H1 (cell line): ENCODE measurements at regions not wholly inside any gene's neighbourhood (a gene's known extent, or its start where the extent isn't known, plus 50 kb on each side); places are given as distances from the start of the nearest gene placed in this dataset.

Experiments used
- CTCF ChIA-PET: fragments of 300-600 bp; sonication (Branson Sonifier 250); formaldehyde crosslinking; loops from one replicate; lab custom pipeline; 2021; ENCODE audit not compliant: partially characterized antibody; lab: Charles Lee
- POLR2A ChIA-PET: fragments of 300-600 bp; sonication (Branson Sonifier 250); formaldehyde crosslinking; loops from one replicate; lab custom pipeline; 2021; ENCODE audit warnings: inconsistent platforms; ENCODE audit not compliant: partially characterized antibody; lab: Charles Lee
- DNase-seq, 2 experiments: peaks; one replicate each; pipeline versions ENCODE4 v3.0.0 to v3.0.0-alpha.2; 2010 to 2022; ENCODE audit warnings: low spot score in 2 of 2, low read depth in 1 of 2, mixed read lengths in 1 of 2
- FAIRE-seq: peaks from 2 replicates; lab custom pipeline; 2011; peaks lifted over from hg19 to GRCh38; lab: Jason Lieb, UNC
- H2AFZ ChIP-seq: 2 replicates; pipeline ENCODE4 v1.8.1; 2012; ENCODE audit warnings: low read length, inconsistent platforms
- H2AK5ac ChIP-seq: 2 replicates; pipeline ENCODE4 v1.6.1; 2013; ENCODE audit warnings: low read depth, low read length
- H2BK120ac ChIP-seq: replicated peaks from 2 replicates; pipeline ENCODE3; 2013; ENCODE audit warnings: low read depth, low read length, inconsistent platforms
- H2BK12ac ChIP-seq: 2 replicates; pipeline ENCODE4 v1.6.1; 2013; ENCODE audit warnings: low read depth, low read length
- H2BK15ac ChIP-seq: 2 replicates; pipeline ENCODE4 v1.6.1; 2013; ENCODE audit warnings: low read length
- H2BK20ac ChIP-seq: 2 replicates; pipeline ENCODE4 v1.6.1; 2013; ENCODE audit warnings: low read length
- H2BK5ac ChIP-seq: 2 replicates; pipeline ENCODE4 v1.6.1; 2013; ENCODE audit warnings: low read depth, low read length
- H3K14ac ChIP-seq: 2 replicates; pipeline ENCODE4 v1.6.1; 2013; ENCODE audit warnings: inconsistent platforms; ENCODE audit not compliant: insufficient read length
- H3K18ac ChIP-seq: 2 replicates; pipeline ENCODE4 v1.6.1; 2013; ENCODE audit warnings: low read length; ENCODE audit errors: extremely low read depth
- H3K23ac ChIP-seq: 2 replicates; pipeline ENCODE4 v1.6.1; 2013; ENCODE audit warnings: inconsistent platforms; ENCODE audit not compliant: insufficient read length
- H3K23me2 ChIP-seq: 2 replicates; pipeline ENCODE4 v1.6.1; 2013; ENCODE audit warnings: low read depth, low read length
- H3K27ac ChIP-seq: 2 replicates; pipeline ENCODE4 v1.6.1; 2011; ENCODE audit warnings: low read depth, low read length, inconsistent platforms
- H3K27me3 ChIP-seq, 4 experiments: replicated peaks in 1 of 4; 1 replicate in 1 of 4; 2 replicates in 3 of 4; pipeline versions ENCODE4 v1.6.1 to v1.8.1; 2011 to 2013; ENCODE audit warnings: low read length in 3 of 4, mild to moderate bottlenecking in 3 of 4, inconsistent platforms in 2 of 4, mixed read lengths in 2 of 4, moderate library complexity in 1 of 4; ENCODE audit not compliant: control insufficient read depth in 3 of 4, insufficient read depth in 3 of 4; ENCODE audit errors: extremely low read depth in 1 of 4
- H3K36me3 ChIP-seq, 4 experiments: 2 replicates each; pipeline versions ENCODE4 v1.6.1 to v1.8.1; 2011 to 2013; ENCODE audit warnings: mild to moderate bottlenecking in 4 of 4, low read length in 3 of 4, moderate library complexity in 2 of 4, control low read depth in 1 of 4, inconsistent platforms in 1 of 4; ENCODE audit not compliant: insufficient read depth in 4 of 4, control insufficient read depth in 2 of 4
- H3K4ac ChIP-seq: replicated peaks from 2 replicates; pipeline ENCODE3; 2013; ENCODE audit warnings: low read length, low read depth, mixed read lengths, inconsistent platforms; ENCODE audit not compliant: insufficient read length
- H3K4me1 ChIP-seq, 4 experiments: replicated peaks in 1 of 4; 1 replicate in 1 of 4; 2 replicates in 3 of 4; pipeline versions ENCODE4 v1.6.1 to v1.8.1; 2011 to 2013; ENCODE audit warnings: low read length in 3 of 4, inconsistent platforms in 2 of 4, mixed read lengths in 1 of 4; ENCODE audit not compliant: insufficient read depth in 4 of 4, control insufficient read depth in 3 of 4
- H3K4me2 ChIP-seq, 2 experiments: 2 replicates each; pipeline versions ENCODE4 v1.6.1 to v1.8.1; 2011 to 2013; ENCODE audit warnings: low read depth in 2 of 2, low read length in 2 of 2, control low read depth in 1 of 2, inconsistent platforms in 1 of 2, mild to moderate bottlenecking in 1 of 2; ENCODE audit not compliant: insufficient read depth in 1 of 2
- H3K4me3 ChIP-seq, 4 experiments: fragments of 200-600, 300-600 bp in 1 of 4; sonication (generic), shearing (Covaris generic), sonication (Bioruptor Twin) in 1 of 4; 2 replicates each; pipeline versions ENCODE4 v1.5.1 to v1.8.1; 2011 to 2016; ENCODE audit warnings: low read length in 4 of 4, low read depth in 3 of 4, control low read depth in 2 of 4, inconsistent platforms in 2 of 4, mild to moderate bottlenecking in 2 of 4, mixed read lengths in 1 of 4, moderate library complexity in 1 of 4; ENCODE audit not compliant: insufficient read depth in 2 of 4; ENCODE audit errors: extremely low read depth in 1 of 4
- H3K56ac ChIP-seq: replicated peaks from 2 replicates; pipeline ENCODE3; 2013; ENCODE audit warnings: low read depth, mild to moderate bottlenecking, mixed read lengths, low read length, inconsistent platforms; ENCODE audit not compliant: insufficient read length
- H3K79me1 ChIP-seq: 2 replicates; pipeline ENCODE4 v1.6.1; 2013; ENCODE audit warnings: low read depth, low read length, control low read depth
- H3K79me2 ChIP-seq, 2 experiments: 2 replicates each; pipeline versions ENCODE4 v1.6.1 to v1.8.1; 2012 to 2013; ENCODE audit warnings: low read length in 2 of 2, mild to moderate bottlenecking in 2 of 2, inconsistent platforms in 1 of 2; ENCODE audit not compliant: insufficient read depth in 2 of 2, control insufficient read depth in 1 of 2
- H3K9ac ChIP-seq, 4 experiments: replicated peaks in 1 of 4; 1 replicate in 1 of 4; 2 replicates in 3 of 4; pipeline versions ENCODE4 v1.6.1 to v1.8.1; 2011 to 2013; ENCODE audit warnings: low read depth in 3 of 4, low read length in 3 of 4, control low read depth in 2 of 4, mild to moderate bottlenecking in 2 of 4, moderate library complexity in 2 of 4, inconsistent platforms in 1 of 4; ENCODE audit errors: extremely low read depth in 1 of 4
- H3K9me3 ChIP-seq, 2 experiments: 2 replicates each; pipeline versions ENCODE4 v1.6.1 to v1.8.1; 2012 to 2013; ENCODE audit warnings: mild to moderate bottlenecking in 2 of 2, moderate library complexity in 2 of 2, control low read depth in 1 of 2, inconsistent platforms in 1 of 2, low read depth in 1 of 2, low read length in 1 of 2, mixed read lengths in 1 of 2; ENCODE audit not compliant: insufficient read depth in 2 of 2
- H4K20me1 ChIP-seq, 2 experiments: replicated peaks in 1 of 2; 2 replicates each; pipeline versions ENCODE3 to v1.8.1; 2011 to 2013; ENCODE audit warnings: inconsistent platforms in 2 of 2, low read length in 2 of 2, mild to moderate bottlenecking in 1 of 2; ENCODE audit not compliant: insufficient read depth in 2 of 2, control insufficient read depth in 1 of 2
- H4K5ac ChIP-seq: 2 replicates; pipeline ENCODE4 v1.6.1; 2013; ENCODE audit warnings: low read length, low read depth, mixed read lengths, inconsistent platforms; ENCODE audit not compliant: insufficient read length
- H4K8ac ChIP-seq: 2 replicates; pipeline ENCODE4 v1.8.0; 2013; ENCODE audit warnings: mild to moderate bottlenecking, moderate library complexity, low read length, inconsistent platforms; ENCODE audit not compliant: insufficient read depth; ENCODE audit errors: extremely low read depth
- H4K91ac ChIP-seq: replicated peaks from 2 replicates; pipeline ENCODE3; 2013; ENCODE audit warnings: low read length, mixed read lengths, inconsistent platforms; ENCODE audit not compliant: insufficient read length
- ASH2L ChIP-seq: fragments of 200-600, 300-600 bp; sonication (generic); IDR thresholded peaks from one replicate; pipeline ENCODE4 v1.7.1; 2017; ENCODE audit warnings: low read length
- CTCF ChIP-seq, 3 experiments: IDR thresholded peaks; 1 replicate in 2 of 3; 2 replicates in 1 of 3; pipeline versions ENCODE4 v1.5.1 to v1.6.1; 2011; ENCODE audit warnings: low read length in 3 of 3, mild to moderate bottlenecking in 3 of 3, inconsistent platforms in 2 of 3, low read depth in 1 of 3, moderate library complexity in 1 of 3; ENCODE audit not compliant: insufficient read depth in 1 of 3; ENCODE audit errors: control extremely low read depth in 1 of 3
- EGR1 ChIP-seq: IDR thresholded peaks from 2 replicates; pipeline ENCODE4 v1.6.1; 2011; ENCODE audit warnings: low read depth, low read length, borderline replicate concordance
- GABPA ChIP-seq: IDR thresholded peaks from 2 replicates; pipeline ENCODE4 v1.6.1; 2011; ENCODE audit warnings: mild to moderate bottlenecking, low read length, moderate library complexity, borderline replicate concordance; ENCODE audit not compliant: insufficient read depth
- PHF8 ChIP-seq: fragments of 200-600 bp; sonication (generic); conservative IDR thresholded peaks from 2 replicates; pipeline ENCODE4 v1.7.1; 2012; ENCODE audit warnings: low read depth, mild to moderate bottlenecking, inconsistent platforms, low read length, moderate library complexity
- POLR2A ChIP-seq, 2 experiments: IDR thresholded peaks; 1 replicate in 1 of 2; 2 replicates in 1 of 2; pipeline ENCODE4 v1.6.1; 2011; ENCODE audit warnings: low read depth in 2 of 2, low read length in 2 of 2, mild to moderate bottlenecking in 2 of 2; ENCODE audit errors: control extremely low read depth in 1 of 2
- RBBP5 ChIP-seq: IDR thresholded peaks from 2 replicates; pipeline ENCODE4 v1.7.1; 2012; ENCODE audit warnings: low read depth, mild to moderate bottlenecking, inconsistent platforms, low read length, moderate library complexity, borderline replicate concordance
- RFX5 ChIP-seq: IDR thresholded peaks from 2 replicates; pipeline ENCODE4 v1.6.1; 2011; ENCODE audit warnings: low read depth, low read length, improper control_type of control experiment, borderline replicate concordance
- SP2 ChIP-seq: IDR thresholded peaks from 2 replicates; pipeline ENCODE4 v1.6.1; 2012; ENCODE audit warnings: mild to moderate bottlenecking, low read length, inconsistent platforms
- TAF1 ChIP-seq: IDR thresholded peaks from 2 replicates; pipeline ENCODE4 v1.6.1; 2011; ENCODE audit warnings: mild to moderate bottlenecking, low read depth, low read length
- TAF7 ChIP-seq: optimal IDR thresholded peaks from 2 replicates; pipeline ENCODE3; 2011; ENCODE audit warnings: low read depth, mild to moderate bottlenecking, inconsistent platforms, low read length, moderate library complexity, borderline replicate concordance
- TCF12 ChIP-seq: IDR thresholded peaks from 2 replicates; pipeline ENCODE4 v1.6.1; 2011; ENCODE audit warnings: low read depth, mild to moderate bottlenecking, low read length
- TEAD4 ChIP-seq: IDR thresholded peaks from 2 replicates; pipeline ENCODE4 v1.6.1; 2012; ENCODE audit warnings: low read depth, low read length, inconsistent platforms, mixed read lengths
- WGBS, 2 experiments: shearing (Covaris generic) in 1 of 2; methylation state at CpG; one replicate each; pipeline versions ENCODE4 v1.1.6 to v1.1.7; 2013 to 2015; ENCODE audit warnings: low lambda C conversion rate in 2 of 2, mixed read lengths in 2 of 2, inconsistent platforms in 1 of 2, low coverage in 1 of 2, missing lambda C conversion rate in 1 of 2; ENCODE audit not compliant: insufficient replicate concordance in 2 of 2, insufficient coverage in 1 of 2, insufficient read length in 1 of 2; ENCODE audit errors: extremely low coverage in 1 of 2, missing lambda C conversion rate in 1 of 2; 5-methylcytosine and 5-hydroxymethylcytosine counted together

GRCh38 chr11:97087419-97087818, 697.6 kb downstream of the JRKL start:
- Histone ChIP-seq H3K18ac (no peak overlapping the region), H3K27me3 (no peaks in the 10 kb centered on the region), H4K20me1 (no peaks in the 10 kb centered on the region), H3K4me2 (no peak overlapping the region), H2BK12ac (no peak overlapping the region), H4K8ac (no peak overlapping the region), H3K4me3 (no peak overlapping the region), H3K36me3 (no peaks in the 10 kb centered on the region), H2AFZ (no peak overlapping the region), H3K14ac (no peak overlapping the region), H3K9ac (no peak overlapping the region), H3K27ac (no peak overlapping the region), H3K23ac (no peak overlapping the region), H3K9me3 (no peaks in the 10 kb centered on the region), H3K23me2 (no peaks in the 10 kb centered on the region), H3K56ac (no peak overlapping the region), H4K91ac (no peak overlapping the region), H3K79me2 (no peaks in the 10 kb centered on the region), H3K4ac (no peak overlapping the region), H2AK5ac (no peak overlapping the region), H3K4me1 (no peaks in the 10 kb centered on the region), H2BK20ac (no peak overlapping the region), H3K79me1 (no peaks in the 10 kb centered on the region), H2BK5ac (no peak overlapping the region), H2BK15ac (no peak overlapping the region), H2BK120ac (no peak overlapping the region), H4K5ac (no peak overlapping the region)
- CTCF ChIA-PET: no interaction called here
- DNase-seq (no peak), FAIRE-seq (no peak)
- 43% methylated on average over 2 of the region's 2 CpGs; no CpG with 5 or more reads in 1 of the 2 experiments for WGBS, 2 experiments
- POLR2A ChIA-PET: no interaction called here
- TF ChIP-seq POLR2A (IDR thresholded peaks at IDR 0.05; ENCODE audit: control extremely low read depth in 1 of 2, low read depth in 2 of 2, low read length in 2 of 2) (no peak), EGR1 (no peak), TEAD4 (no peak), TAF1 (no peak), PHF8 (no peak), RFX5 (no peak), ASH2L (no peak), SP2 (no peak), TAF7 (no peak), RBBP5 (no peak), TCF12 (no peak), CTCF (IDR thresholded peaks at IDR 0.05; ENCODE audit: control extremely low read depth in 1 of 3, insufficient read depth in 1 of 3, low read depth in 1 of 3, low read length in 3 of 3) (no peak), GABPA (no peak)
